Mesenteric fat pad (tissue), 1 donor: ENCODE measurements at regions not wholly inside any gene's neighbourhood (a gene's known extent, or its start where the extent isn't known, plus 50 kb on each side); places are given as distances from the start of the nearest gene placed in this dataset.

Source experiments
- DNase-seq: peaks from one replicate; pipeline ENCODE4 v3.0.0-alpha.2; 2020; ENCODE audit warnings: low spot score
- donor health status: DM: yes; HTN: yes; CAD: no.

- no peak for DNase-seq
Observed at GRCh38 chr2:121961761-121962160, 206.3 kb downstream of the TSN start.

GRCh38 chr2:121965661-121966060 is 210.2 kb downstream of the TSN start:
- no peak for DNase-seq

GRCh38 chr2:121966663-121967062 is 211.2 kb downstream of the TSN start:
- no peak for DNase-seq

- no peak for DNase-seq
Observed at GRCh38 chr2:121969166-121969565, 213.7 kb downstream of the TSN start.

GRCh38 chr2:121969766-121970639 is 214.6 kb downstream of the TSN start:
- no peak for DNase-seq

GRCh38 chr2:121972203-121972602 is 216.8 kb downstream of the TSN start:
- no peak for DNase-seq

- DNase-seq, result no peak
Observed at GRCh38 chr2:121974897-121975661, 219.6 kb downstream of the TSN start.

- no peak for DNase-seq
Observed at GRCh38 chr2:121976926-121977325, 221.5 kb downstream of the TSN start.

- no peak for DNase-seq
Observed at GRCh38 chr2:121977326-121977725, 221.9 kb downstream of the TSN start.

- no peak for DNase-seq
Observed at GRCh38 chr2:121992700-121993099, 237.2 kb downstream of the TSN start.

GRCh38 chr2:121993682-121994081 is 238.2 kb downstream of the TSN start:
- DNase-seq, result no peak

GRCh38 chr2:121994238-121995206 is 239.1 kb downstream of the TSN start:
- no peak for DNase-seq

- DNase-seq, result no peak
Observed at GRCh38 chr2:121998751-121999150, 243.3 kb downstream of the TSN start.

GRCh38 chr2:121999264-121999663 is 243.8 kb downstream of the TSN start:
- DNase-seq, result no peak

- no peak for DNase-seq
Observed at GRCh38 chr2:122000556-122001340, 245.3 kb downstream of the TSN start.

GRCh38 chr2:122001441-122001874 is 246.0 kb downstream of the TSN start:
- no peak for DNase-seq

- no peak for DNase-seq
Observed at GRCh38 chr2:122003196-122003940, 247.9 kb downstream of the TSN start.

GRCh38 chr2:122007126-122007525 is 251.7 kb downstream of the TSN start:
- no peak for DNase-seq

- no peak for DNase-seq
Observed at GRCh38 chr2:122007577-122007976, 252.1 kb downstream of the TSN start.

GRCh38 chr2:122009561-122009960 is 254.1 kb downstream of the TSN start:
- DNase-seq, result no peak
